ENCODE measurements at regions not wholly inside any gene's neighbourhood (a gene's known extent, or its start where the extent isn't known, plus 50 kb on each side); places are given as distances from the start of the nearest gene placed in this dataset.

DNA sequence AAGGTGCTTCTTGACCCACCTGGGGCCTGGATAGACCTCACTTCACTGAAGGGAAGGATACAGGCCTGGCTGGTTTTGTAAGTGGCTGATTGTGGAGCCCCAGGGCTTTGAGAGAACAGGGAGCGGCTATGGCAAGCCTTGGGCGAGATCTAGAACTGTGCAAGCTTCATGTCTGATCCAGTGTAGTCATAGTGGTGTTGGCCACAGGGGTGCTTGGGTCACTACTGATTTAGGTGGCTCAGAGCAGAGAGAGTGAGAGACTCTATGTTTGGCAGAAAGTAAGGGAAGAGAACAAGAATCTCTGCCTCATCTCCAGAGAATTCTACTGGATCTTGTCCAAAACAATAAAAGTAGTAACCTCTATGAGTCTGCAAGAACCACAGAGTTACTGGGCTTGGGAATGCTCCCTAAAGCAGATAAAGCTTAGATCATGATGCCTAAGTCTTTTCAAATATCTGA lies 394.2 kb upstream of the EPHA3 start:
- TF ChIP-seq POLR2A (IDR thresholded peaks at IDR 0.05), result no peak
- no peak for TF ChIP-seq CTCF (IDR thresholded peaks at IDR 0.05)
